Retinal pigment epithelial cell (primary cell): ENCODE measurements at regions not wholly inside any gene's neighbourhood (a gene's known extent, or its start where the extent isn't known, plus 50 kb on each side); places are given as distances from the start of the nearest gene placed in this dataset.

Source experiments
- DNase-seq: peaks from one replicate; pipeline ENCODE4 v3.0.0-alpha.2; 2010; ENCODE audit warnings: low read depth
- H3K4me3 ChIP-seq: 2 replicates; pipeline ENCODE4 v1.5.1; 2011; ENCODE audit warnings: mild to moderate bottlenecking, low read length, control low read depth, moderate library complexity
- CTCF ChIP-seq: conservative IDR thresholded peaks from 2 replicates; pipeline ENCODE4 v1.5.1; 2011; ENCODE audit warnings: low read depth, low read length, control low read depth, inconsistent platforms

DNA sequence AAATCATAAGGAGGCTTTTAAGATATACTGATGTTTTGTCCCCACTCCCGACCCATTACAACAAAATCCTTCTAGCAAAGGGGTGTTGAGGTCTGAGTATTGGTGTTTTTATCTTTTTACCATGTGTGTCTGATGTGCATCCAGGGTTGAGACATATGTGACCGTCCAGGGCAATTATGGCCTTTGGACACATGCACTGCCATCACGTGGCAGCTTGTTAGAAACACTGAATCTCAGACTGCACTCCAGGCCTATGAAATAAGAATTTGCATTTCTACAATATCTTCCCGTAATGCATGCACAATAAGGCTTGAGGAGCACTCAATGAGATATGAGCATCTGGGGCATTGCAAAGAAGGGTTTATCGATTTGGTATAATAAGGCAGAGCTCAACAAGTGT, 235.1 kb upstream of the ZNF804A start:
- no peak for DNase-seq
- no peak for TF ChIP-seq CTCF
- H3K4me3 ChIP-seq: no peak overlapping the region

GRCh38 chr2:184367211-184367610, 231.1 kb upstream of the ZNF804A start:
- DNase-seq: no peak
- H3K4me3 ChIP-seq: no peak overlapping the region
- no peak for TF ChIP-seq CTCF

DNA sequence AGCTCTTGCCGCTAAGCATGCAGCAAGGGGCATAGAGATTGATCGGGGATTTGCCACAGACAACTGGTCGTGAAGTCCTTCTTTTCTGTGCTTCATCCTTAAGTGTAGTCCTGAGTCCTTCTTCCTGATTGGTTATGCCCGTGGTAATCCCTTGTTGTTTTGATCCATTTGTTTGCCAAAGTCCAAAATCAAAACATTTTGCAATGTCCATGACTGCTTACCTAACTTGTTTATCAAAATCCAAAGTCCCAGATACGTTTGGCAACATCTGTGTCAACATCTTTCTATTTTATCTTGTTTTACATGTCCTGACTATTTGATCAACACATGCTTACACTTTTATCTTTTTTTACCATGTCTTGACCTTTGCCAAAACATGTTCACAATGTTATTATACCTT, 229.0 kb upstream of the ZNF804A start:
- TF ChIP-seq CTCF: no peak
- DNase-seq: no peak
- H3K4me3 ChIP-seq: no peak overlapping the region

DNA sequence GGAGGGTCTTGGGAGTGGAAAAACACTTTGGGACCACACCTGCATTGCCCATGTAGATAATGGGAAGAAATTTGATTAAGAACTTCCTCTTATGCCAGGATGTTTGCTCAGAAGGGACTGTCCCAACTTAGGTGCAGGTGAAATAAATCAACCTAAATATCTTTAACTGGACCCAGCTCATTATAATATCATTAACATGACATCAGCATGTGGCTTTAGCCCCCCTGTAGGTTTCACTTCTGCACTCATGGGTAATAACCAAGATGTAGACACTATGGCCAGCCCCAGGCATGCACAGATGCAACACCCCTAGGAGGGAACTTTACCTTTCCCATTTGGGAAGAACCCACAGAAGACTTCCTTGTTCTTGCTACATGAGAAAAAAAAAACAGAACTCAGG, 227.4 kb upstream of the ZNF804A start:
- no peak for TF ChIP-seq CTCF
- no peak for DNase-seq
- no peak overlapping the region for H3K4me3 ChIP-seq

DNA sequence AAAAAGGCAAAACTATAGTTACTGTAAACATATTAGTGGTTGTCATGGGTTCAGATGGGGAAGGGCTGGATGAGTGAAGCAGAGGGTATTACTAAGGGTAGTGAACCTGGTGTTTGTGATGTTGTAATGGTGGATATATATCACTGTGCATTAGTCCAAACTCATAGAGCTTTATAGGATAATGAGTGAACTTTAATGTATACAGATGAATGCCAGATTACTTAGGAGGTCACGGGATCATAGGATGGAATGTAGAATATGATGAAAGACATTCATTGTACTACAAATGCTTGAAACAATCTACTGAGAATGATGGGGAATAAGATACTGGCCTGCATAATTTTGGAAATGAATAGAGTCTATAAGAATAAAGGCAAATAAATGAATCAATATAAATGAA, 226.7 kb upstream of the ZNF804A start:
- no peak overlapping the region for H3K4me3 ChIP-seq
- DNase-seq: peak; percentile 44
- TF ChIP-seq CTCF: no peak

DNA sequence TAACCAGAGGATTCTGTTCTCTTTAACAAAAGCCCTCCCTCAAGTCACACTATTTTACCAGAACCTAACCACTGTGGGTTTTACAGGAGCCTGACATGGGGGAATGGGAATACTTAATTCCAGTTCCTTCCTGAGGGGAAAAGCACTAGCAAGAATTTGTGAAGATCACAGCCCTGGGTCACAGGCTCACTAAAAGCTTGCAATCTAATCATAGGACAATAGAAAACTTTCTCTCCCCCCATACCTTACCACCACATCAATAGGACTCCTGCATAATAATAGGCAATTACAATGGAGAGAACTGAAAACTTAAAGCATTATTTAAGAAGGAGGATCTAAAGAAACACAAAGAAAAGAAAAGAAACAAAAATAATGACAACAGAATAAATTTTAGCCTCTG, 225.8 kb upstream of the ZNF804A start:
- no peak overlapping the region for H3K4me3 ChIP-seq
- no peak for TF ChIP-seq CTCF
- no peak for DNase-seq

DNA sequence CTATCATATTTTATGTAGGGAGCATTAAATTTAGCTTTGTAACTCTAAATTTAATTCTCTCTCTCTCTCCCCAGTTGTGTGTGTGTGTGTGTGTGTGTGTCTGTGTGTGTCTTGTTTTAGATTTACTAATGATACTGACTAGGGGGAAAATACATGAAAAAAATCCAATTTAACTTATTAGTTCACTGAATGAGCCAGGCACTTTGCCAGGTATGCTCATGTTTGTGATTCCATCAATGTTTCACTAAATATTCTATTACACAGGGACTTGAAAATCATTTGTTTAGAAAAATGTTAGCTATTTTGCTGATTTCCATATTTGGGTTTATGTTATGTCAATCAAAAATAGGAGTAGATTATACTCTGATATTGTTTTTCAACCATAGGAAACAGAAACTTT, 203.7 kb upstream of the ZNF804A start:
- no peak for TF ChIP-seq CTCF
- DNase-seq: peak; percentile 39
- H3K4me3 ChIP-seq: no peak overlapping the region
